OCI-LY3 (cell line): ENCODE measurements at regions not wholly inside any gene's neighbourhood (a gene's known extent, or its start where the extent isn't known, plus 50 kb on each side); places are given as distances from the start of the nearest gene placed in this dataset.
A peak's percentile ranks its signal among the peaks of the same experiment; 100 is the strongest.

Experiments
- H2AFZ ChIP-seq: fragments of 200-600, 300-600 bp; shearing (Covaris generic); 2 replicates; pipeline ENCODE4 v1.6.0; 2014; ENCODE audit warnings: antibody characterized with exemption, low read depth, low read length
- H3K27ac ChIP-seq: fragments of 200-600, 300-600 bp; sonication (generic); 2 replicates; pipeline ENCODE4 v1.5.1; 2014; ENCODE audit warnings: mild to moderate bottlenecking, low read length, moderate library complexity, mixed read lengths
- H3K27me3 ChIP-seq: fragments of 200-600, 300-600 bp; sonication (generic); 2 replicates; pipeline ENCODE4 v1.6.1; 2014; ENCODE audit warnings: low read depth, low read length, mixed read lengths
- H3K36me3 ChIP-seq: fragments of 200-600, 300-600 bp; sonication (generic); replicated peaks from 2 replicates; pipeline ENCODE3; 2014; ENCODE audit warnings: low read depth, low read length, mixed read lengths
- H3K4me1 ChIP-seq: fragments of 300-600, 200-600 bp; sonication (generic); 2 replicates; pipeline ENCODE4 v1.6.1; 2014; ENCODE audit warnings: low read length, mixed read lengths
- H3K4me2 ChIP-seq: fragments of 200-600, 300-600 bp; sonication (generic); 2 replicates; pipeline ENCODE4 v1.6.1; 2014; ENCODE audit warnings: low read length, mixed read lengths
- H3K4me3 ChIP-seq: fragments of 300-600, 200-600 bp; sonication (generic); 2 replicates; pipeline ENCODE4 v1.5.1; 2014; ENCODE audit warnings: antibody characterized with exemption, mild to moderate bottlenecking, low read length, moderate library complexity
- H3K79me2 ChIP-seq: fragments of 300-600, 200-600 bp; shearing (Covaris generic); 2 replicates; pipeline ENCODE4 v1.6.1; 2014; ENCODE audit warnings: mild to moderate bottlenecking, low read length, mixed read lengths
- H3K9ac ChIP-seq: fragments of 300-600, 200-600 bp; shearing (Covaris generic); 2 replicates; pipeline ENCODE4 v1.6.0; 2014; ENCODE audit warnings: mild to moderate bottlenecking, low read length, moderate library complexity
- H3K9me3 ChIP-seq: fragments of 200-600, 300-600 bp; shearing (Covaris generic); 2 replicates; pipeline ENCODE4 v1.6.1; 2014; ENCODE audit warnings: low read length, mixed read lengths; ENCODE audit not compliant: insufficient read depth
- H4K20me1 ChIP-seq: fragments of 200-600, 300-600 bp; sonication (generic); 2 replicates; pipeline ENCODE4 v1.6.1; 2016; ENCODE audit warnings: low read length, mixed read lengths; ENCODE audit not compliant: insufficient read depth
- EZH2phosphoT487 ChIP-seq: fragments of 200-600 bp; shearing (Covaris generic); IDR thresholded peaks from 2 replicates; pipeline ENCODE4 v1.6.1; 2018; ENCODE audit warnings: antibody characterized with exemption, mixed run types, low read depth
- TF ChIP-seq, protein P1 (sequence below): fragments of 200-600, 300-600 bp; sonication (generic); IDR thresholded peaks from 2 replicates; pipeline ENCODE4 v1.5.1; 2014; ENCODE audit warnings: antibody characterized with exemption, low read length, low read depth

GRCh38 chr16:9316615-9317014 is 225.2 kb downstream of the HAPSTR1 start:
- Histone ChIP-seq H2AFZ (no peak overlapping the region), H4K20me1 (no peaks in the 10 kb centered on the region), H3K9ac (no peak overlapping the region), H3K79me2 (no peaks in the 10 kb centered on the region), H3K27me3 (no peaks in the 10 kb centered on the region; the same call in 1 of the 2 replicates), H3K4me1 (no peaks in the 10 kb centered on the region), H3K4me3 (no peak overlapping the region), H3K27ac (no peak overlapping the region), H3K4me2 (no peak overlapping the region), H3K36me3 (no peaks in the 10 kb centered on the region), H3K9me3 (no peaks in the 10 kb centered on the region)
- no peak for TF ChIP-seq EZH2phosphoT487
- TF ChIP-seq, protein P1, sequence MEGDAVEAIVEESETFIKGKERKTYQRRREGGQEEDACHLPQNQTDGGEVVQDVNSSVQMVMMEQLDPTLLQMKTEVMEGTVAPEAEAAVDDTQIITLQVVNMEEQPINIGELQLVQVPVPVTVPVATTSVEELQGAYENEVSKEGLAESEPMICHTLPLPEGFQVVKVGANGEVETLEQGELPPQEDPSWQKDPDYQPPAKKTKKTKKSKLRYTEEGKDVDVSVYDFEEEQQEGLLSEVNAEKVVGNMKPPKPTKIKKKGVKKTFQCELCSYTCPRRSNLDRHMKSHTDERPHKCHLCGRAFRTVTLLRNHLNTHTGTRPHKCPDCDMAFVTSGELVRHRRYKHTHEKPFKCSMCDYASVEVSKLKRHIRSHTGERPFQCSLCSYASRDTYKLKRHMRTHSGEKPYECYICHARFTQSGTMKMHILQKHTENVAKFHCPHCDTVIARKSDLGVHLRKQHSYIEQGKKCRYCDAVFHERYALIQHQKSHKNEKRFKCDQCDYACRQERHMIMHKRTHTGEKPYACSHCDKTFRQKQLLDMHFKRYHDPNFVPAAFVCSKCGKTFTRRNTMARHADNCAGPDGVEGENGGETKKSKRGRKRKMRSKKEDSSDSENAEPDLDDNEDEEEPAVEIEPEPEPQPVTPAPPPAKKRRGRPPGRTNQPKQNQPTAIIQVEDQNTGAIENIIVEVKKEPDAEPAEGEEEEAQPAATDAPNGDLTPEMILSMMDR, result no peak

DNA sequence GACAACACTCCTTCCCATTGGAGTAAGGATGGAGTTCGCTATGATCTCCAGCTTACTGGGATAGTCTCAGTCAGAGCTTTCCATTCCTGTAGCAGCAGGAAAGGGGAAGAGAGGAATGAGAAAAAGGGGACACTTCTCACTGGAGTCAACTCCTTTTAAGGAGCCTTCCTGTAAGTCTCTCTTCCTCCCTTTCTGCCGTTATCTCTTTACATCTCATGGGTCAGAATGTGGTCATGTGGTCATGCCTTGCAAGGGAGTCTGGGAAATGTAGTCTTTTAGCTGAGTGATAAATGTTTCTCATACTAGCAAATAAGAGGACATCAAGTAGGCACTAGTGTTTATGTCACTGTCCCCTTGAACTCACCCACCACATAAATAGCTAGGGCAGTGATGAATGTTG is 227.3 kb downstream of the HAPSTR1 start:
- H3K4me3 ChIP-seq, result no peak overlapping the region
- H3K27me3 ChIP-seq, result no peaks in the 10 kb centered on the region
- no peak overlapping the region for H3K9ac ChIP-seq
- no peak overlapping the region for H3K4me2 ChIP-seq
- H3K36me3 ChIP-seq, result no peaks in the 10 kb centered on the region
- no peaks in the 10 kb centered on the region for H3K4me1 ChIP-seq
- no peak for TF ChIP-seq EZH2phosphoT487
- TF ChIP-seq, protein P1, result no peak
- H4K20me1 ChIP-seq, result no peaks in the 10 kb centered on the region
- 0 out of 2 replicates have a peak overlapping the region, but pooled peaks have one; percentile 54 for H2AFZ ChIP-seq
- no peaks in the 10 kb centered on the region for H3K79me2 ChIP-seq
- no peaks in the 10 kb centered on the region for H3K9me3 ChIP-seq
- H3K27ac ChIP-seq, result no peak overlapping the region

GRCh38 chr16:9322769-9323168 is 231.3 kb downstream of the HAPSTR1 start:
- Histone ChIP-seq H2AFZ (no peak overlapping the region), H3K79me2 (no peaks in the 10 kb centered on the region), H3K4me2 (no peak overlapping the region), H3K27ac (no peak overlapping the region), H3K4me1 (no peaks in the 10 kb centered on the region), H4K20me1 (no peaks in the 10 kb centered on the region), H3K27me3 (peaks cover 4% of the 10 kb centered on the region), H3K4me3 (no peak overlapping the region), H3K9ac (no peak overlapping the region), H3K9me3 (no peaks in the 10 kb centered on the region), H3K36me3 (no peaks in the 10 kb centered on the region)
- no peak for TF ChIP-seq EZH2phosphoT487
- TF ChIP-seq, protein P1, result no peak

DNA sequence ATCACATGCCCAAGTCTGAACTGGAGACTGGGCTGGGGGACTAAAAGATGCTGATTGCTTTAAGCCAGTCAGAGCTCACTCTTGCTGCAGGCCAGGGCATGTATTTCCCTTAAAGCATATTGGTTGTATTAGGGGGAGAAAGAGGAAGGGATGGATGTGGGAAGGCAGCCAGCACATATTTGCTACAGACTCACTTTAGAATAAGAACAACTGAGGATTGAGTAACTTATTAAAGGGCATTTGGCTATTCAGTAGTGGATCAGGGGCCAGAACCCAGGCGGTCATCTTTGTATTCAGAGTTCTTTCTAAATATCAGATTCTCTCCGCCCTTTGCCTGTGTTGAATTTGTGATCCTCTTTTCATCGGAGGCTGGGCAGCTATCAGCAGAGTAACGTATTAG is 231.7 kb downstream of the HAPSTR1 start:
- H4K20me1 ChIP-seq, result no peaks in the 10 kb centered on the region
- no peak overlapping the region for H3K27ac ChIP-seq
- no peak overlapping the region for H2AFZ ChIP-seq
- peaks cover 8% of the 10 kb centered on the region for H3K27me3 ChIP-seq
- H3K4me3 ChIP-seq, result no peak overlapping the region
- no peaks in the 10 kb centered on the region for H3K4me1 ChIP-seq
- no peaks in the 10 kb centered on the region for H3K79me2 ChIP-seq
- no peaks in the 10 kb centered on the region for H3K9me3 ChIP-seq
- H3K36me3 ChIP-seq, result no peaks in the 10 kb centered on the region
- H3K9ac ChIP-seq, result no peak overlapping the region
- H3K4me2 ChIP-seq, result no peak overlapping the region
- no peak for TF ChIP-seq EZH2phosphoT487

DNA sequence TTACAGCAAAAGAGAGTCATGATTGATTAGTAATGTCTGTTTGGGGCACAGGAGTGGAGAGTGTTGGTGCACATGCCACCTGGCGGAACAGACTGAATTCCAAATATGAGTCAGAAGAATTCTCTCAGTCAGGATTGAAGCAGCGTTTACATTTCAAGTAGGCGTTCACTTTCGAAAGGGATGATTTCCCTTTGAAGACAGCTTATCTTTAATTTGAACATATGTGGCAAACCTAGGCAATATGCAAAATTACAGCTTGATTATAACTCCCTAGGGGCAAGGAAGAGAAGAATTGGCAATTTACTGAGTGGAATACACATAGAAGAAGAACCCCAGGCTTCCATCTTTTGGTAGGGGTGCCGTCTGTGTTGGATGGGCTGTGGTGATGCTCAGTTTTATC is 235.8 kb downstream of the HAPSTR1 start:
- Histone ChIP-seq H4K20me1 (no peaks in the 10 kb centered on the region), H3K4me1 (no peaks in the 10 kb centered on the region), H3K9me3 (no peaks in the 10 kb centered on the region), H3K9ac (no peak overlapping the region), H3K36me3 (no peaks in the 10 kb centered on the region), H3K79me2 (no peaks in the 10 kb centered on the region), H3K27ac (no peak overlapping the region), H3K4me2 (no peak overlapping the region), H2AFZ (no peak overlapping the region), H3K27me3 (peaks cover 37% of the 10 kb centered on the region), H3K4me3 (no peak overlapping the region)
- TF ChIP-seq, protein P1, result no peak
- no peak for TF ChIP-seq EZH2phosphoT487
